HepG2 (cell line): ENCODE measurements at regions not wholly inside any gene's neighbourhood (a gene's known extent, or its start where the extent isn't known, plus 50 kb on each side); places are given as distances from the start of the nearest gene placed in this dataset.

Source experiments
- ATAC-seq: fragments of 200-7000 bp; cut with Tn5 transposase; 3 replicates; pipeline ENCODE4 v1.9.1; 2020; ENCODE audit warnings: mild to moderate bottlenecking, moderate library complexity
- BruUV-seq: library from RNA; stranded (reverse); fragments of 400-500 nt; replicated peaks from 2 replicates; lab custom pipeline; 2021; lab: Mats Ljungman, UMichigan
- CTCF ChIA-PET: fragments of 300-600 bp; formaldehyde crosslinking; extraction: SDS; loops from one replicate; lab custom pipeline; 2021; ENCODE audit warnings: low total read pairs, inconsistent platforms, low intra/inter-chr PET ratio; lab: Yijun Ruan, JAX
- POLR2A ChIA-PET: fragments of 350-600 bp; sonication (Branson Sonifier 250); formaldehyde crosslinking; loops from one replicate; lab custom pipeline; 2020; ENCODE audit warnings: antibody characterized with exemption, inconsistent platforms; lab: Yijun Ruan, JAX
- DNase-seq: peaks from one replicate; pipeline ENCODE4 v3.0.0-alpha.2; 2015; ENCODE audit warnings: low spot score
- FAIRE-seq: peaks from 3 replicates; lab custom pipeline; 2011; peaks lifted over from hg19 to GRCh38; lab: Jason Lieb, UNC
- H2AFZ ChIP-seq: one replicate; pipeline ENCODE4 v1.6.1; 2011; ENCODE audit warnings: low read length, inconsistent platforms
- H3K27ac ChIP-seq: fragments of 300-600 bp; 3 replicates; pipeline ENCODE4 v1.8.0; 2011; ENCODE audit warnings: mixed run types, mild to moderate bottlenecking, mixed read lengths, low read length, inconsistent platforms; ENCODE audit not compliant: insufficient read depth; ENCODE audit errors: extremely low read length
- H3K27me3 ChIP-seq, 2 experiments: fragments of 200-600 bp in 1 of 2; 2 replicates in 1 of 2; 3 replicates in 1 of 2; pipeline versions ENCODE4 v1.6.0 to v1.8.0; 2011; ENCODE audit warnings: low read length in 2 of 2, mild to moderate bottlenecking in 2 of 2, moderate library complexity in 2 of 2, inconsistent platforms in 1 of 2; ENCODE audit not compliant: insufficient read depth in 2 of 2, control insufficient read depth in 1 of 2
- H3K36me3 ChIP-seq, 2 experiments: fragments of 200-600 bp in 1 of 2; replicated peaks in 1 of 2; 2 replicates in 1 of 2; 3 replicates in 1 of 2; pipeline versions ENCODE4 v1.5.1 to v1.8.0; 2011; ENCODE audit warnings: low read length in 2 of 2, inconsistent platforms in 1 of 2; ENCODE audit not compliant: insufficient read depth in 2 of 2, control insufficient read depth in 1 of 2
- H3K4me1 ChIP-seq: 2 replicates; pipeline ENCODE4 v1.5.1; 2012; ENCODE audit warnings: low read length, inconsistent platforms; ENCODE audit not compliant: insufficient read depth
- H3K4me2 ChIP-seq: 2 replicates; pipeline ENCODE4 v1.6.0; 2011; ENCODE audit warnings: low read depth, low read length, inconsistent platforms
- H3K4me3 ChIP-seq, 3 experiments: fragments of 200-600 bp in 1 of 3; sonication (generic), shearing (Covaris generic) in 1 of 3; replicated peaks in 1 of 3; 2 replicates each; pipeline ENCODE4 v1.5.1; 2011 to 2016; ENCODE audit warnings: low read length in 3 of 3, inconsistent platforms in 2 of 3, low read depth in 2 of 3, mild to moderate bottlenecking in 2 of 3, control low read depth in 1 of 3, mixed read lengths in 1 of 3; ENCODE audit not compliant: insufficient read depth in 1 of 3
- H3K79me2 ChIP-seq: one replicate; pipeline ENCODE4 v1.6.1; 2011; ENCODE audit warnings: low read length, inconsistent platforms; ENCODE audit not compliant: insufficient read depth
- H3K9ac ChIP-seq: 2 replicates; pipeline ENCODE4 v1.6.0; 2011; ENCODE audit warnings: mild to moderate bottlenecking, low read depth, low read length, inconsistent platforms; ENCODE audit not compliant: insufficient read depth
- H3K9me3 ChIP-seq: 2 replicates; pipeline ENCODE4 v1.5.1; 2012; ENCODE audit warnings: mild to moderate bottlenecking, low read length
- H4K20me1 ChIP-seq: 2 replicates; pipeline ENCODE4 v1.6.0; 2011; ENCODE audit warnings: inconsistent platforms, mild to moderate bottlenecking, low read length, moderate library complexity; ENCODE audit not compliant: insufficient read depth
- ATF7 ChIP-seq, 2 experiments: fragments of 450-650 bp in 1 of 2; sonication (generic) in 1 of 2; formaldehyde crosslinking in 1 of 2; IDR thresholded peaks; 2 replicates each; pipeline versions ENCODE4 v1.4.0 to v1.6.1; 2016 to 2020; ENCODE audit warnings: antibody characterized with exemption in 1 of 2, mild to moderate bottlenecking in 1 of 2, missing genetic modification reagents in 1 of 2
- ATM ChIP-seq: fragments of 450-650 bp; IDR thresholded peaks from 2 replicates; pipeline ENCODE4 v1.7.1; 2017; ENCODE audit warnings: mild to moderate bottlenecking, borderline replicate concordance
- CENPBD1 ChIP-seq: sonication (generic); formaldehyde crosslinking; IDR thresholded peaks from 2 replicates; pipeline ENCODE4 v1.8.0; 2022; ENCODE audit warnings: missing genetic modification reagents, low read depth, mild to moderate bottlenecking, borderline replicate concordance
- CREB1 ChIP-seq, 2 experiments: fragments of 450-650 bp in 1 of 2; IDR thresholded peaks; 2 replicates each; pipeline ENCODE4 v1.6.1; 2016 to 2017; ENCODE audit warnings: control low read depth in 1 of 2, mild to moderate bottlenecking in 1 of 2, missing compliant biosample characterization in 1 of 2, missing genetic modification characterization in 1 of 2
- EHMT2 ChIP-seq: fragments of 200-600 bp; sonication (generic); IDR thresholded peaks from 2 replicates; pipeline ENCODE4 v1.7.0; 2017; ENCODE audit warnings: antibody characterized with exemption, low read depth, low read length, borderline replicate concordance
- JDP2 ChIP-seq: sonication (generic); formaldehyde crosslinking; IDR thresholded peaks from 2 replicates; pipeline ENCODE4 v1.8.1; 2022; ENCODE audit warnings: missing genetic modification reagents, borderline replicate concordance
- RERE ChIP-seq: IDR thresholded peaks from 2 replicates; pipeline ENCODE4 v1.6.1; 2016; ENCODE audit warnings: low read depth, missing genetic modification reagents, missing compliant biosample characterization
- RNF2 ChIP-seq: fragments of 450-650 bp; conservative IDR thresholded peaks from 2 replicates; pipeline ENCODE4 v1.6.1; 2016; ENCODE audit warnings: low read depth
- ZBTB21 ChIP-seq: sonication (generic); formaldehyde crosslinking; IDR thresholded peaks from 2 replicates; pipeline ENCODE4 v1.4.0; 2020; ENCODE audit warnings: missing genetic modification reagents
- ZBTB7A ChIP-seq: sonication (generic); formaldehyde crosslinking; IDR thresholded peaks from 2 replicates; pipeline ENCODE4 v1.8.0; 2022; ENCODE audit warnings: mild to moderate bottlenecking, missing genetic modification reagents
- ZNF589 ChIP-seq: sonication (generic); formaldehyde crosslinking; conservative IDR thresholded peaks from 2 replicates; pipeline ENCODE4 v1.8.0; 2022; ENCODE audit warnings: mild to moderate bottlenecking, moderate library complexity, missing genetic modification reagents
- ZSCAN22 ChIP-seq: sonication (generic); formaldehyde crosslinking; IDR thresholded peaks from 2 replicates; pipeline ENCODE4 v1.4.0; 2020; ENCODE audit warnings: mild to moderate bottlenecking, missing genetic modification reagents
- WGBS: methylation state at CpG from one replicate; pipeline ENCODE4 v1.1.6; 2017; ENCODE audit warnings: low lambda C conversion rate; 5-methylcytosine and 5-hydroxymethylcytosine counted together
- in situ Hi-C: cut with HindIII; loops from 2 replicates; pipeline ENCODE4 v1.10.0; 2017; ENCODE audit warnings: low pct_unique_long_range_greater_than_20kb; ENCODE audit not compliant: extremely low pct_ligation_motif_present
- intact Hi-C: fragments of 100-400 bp; cut with micrococcal nuclease; formaldehyde crosslinking; loops from one replicate; pipeline ENCODE4 v1.10.0; 2022; ENCODE audit not compliant: unreplicated experiment

- intact Hi-C loops, result no loop called here
Observed at GRCh38 chr2:121943285-121943684, 187.8 kb downstream of the TSN start.

GRCh38 chr2:121944072-121944831 lies 188.8 kb downstream of the TSN start:
- POLR2A ChIA-PET, result no interaction called here

More at GRCh38 chr2:121943285-121943684, 187.8 kb downstream of the TSN start:
- FAIRE-seq (no peak), DNase-seq (no peak), ATAC-seq (no peak)
- BruUV-seq, result no TSS peak
- H3K4me3 ChIP-seq, result no peak overlapping the region
- H3K27ac ChIP-seq, result no peak overlapping the region
- TF ChIP-seq CREB1 (IDR thresholded peaks at IDR 0.05) (0 out of 2 replicates have a peak, but pooled peaks have one; percentile 35), CREB1 (CRISPR knock-in tag; IDR thresholded peaks at IDR 0.05) (no peak), RNF2 (no peak), ATF7 (IDR thresholded peaks at IDR 0.05) (peak; percentile 59), ATF7 (CRISPR knock-in tag; IDR thresholded peaks at IDR 0.05) (no peak)
- H2AFZ ChIP-seq, result no peak overlapping the region
- 10% methylated on average over 1 of the region's 1 CpG for WGBS
- no peaks in the 10 kb centered on the region for H3K9me3 ChIP-seq
- no peak overlapping the region for H3K4me2 ChIP-seq
- H3K27me3 ChIP-seq, result peaks cover 2 to 7% of the 10 kb centered on the region in 2 experiments; a peak in 3 of 5 replicates
- H3K79me2 ChIP-seq, result no peaks in the 10 kb centered on the region
- no peaks in the 10 kb centered on the region for H4K20me1 ChIP-seq
- no peaks in the 10 kb centered on the region for H3K36me3 ChIP-seq
- no peak overlapping the region for H3K9ac ChIP-seq
- CTCF ChIA-PET, result no interaction called here
- no peaks in the 10 kb centered on the region for H3K4me1 ChIP-seq
- POLR2A ChIA-PET, result no interaction called here
- in situ Hi-C loops, result no loop called here

More at GRCh38 chr2:121944072-121944831, 188.8 kb downstream of the TSN start:
- Histone ChIP-seq H3K36me3 (no peaks in the 10 kb centered on the region), H3K4me3 (no peak overlapping the region), H2AFZ (no peak overlapping the region), H3K27ac (no peak overlapping the region), H3K27me3 (peaks cover 2 to 11% of the 10 kb centered on the region in 2 experiments; a peak in 3 of 5 replicates), H3K9me3 (no peaks in the 10 kb centered on the region), H3K9ac (no peak overlapping the region), H3K4me1 (no peaks in the 10 kb centered on the region), H3K79me2 (no peaks in the 10 kb centered on the region), H3K4me2 (no peak overlapping the region), H4K20me1 (no peaks in the 10 kb centered on the region)
- intact Hi-C loops (no loop called here), in situ Hi-C loops (no loop called here)
- CTCF ChIA-PET, result no interaction called here
- WGBS, result 56% methylated on average over 7 of the region's 7 CpGs
- no peak for DNase-seq
- no peak for ATAC-seq
- FAIRE-seq, result no peak
- BruUV-seq, result no TSS peak
- TF ChIP-seq EHMT2 (no peak), ZSCAN22 (no peak), ATM (no peak), ZNF589 (CRISPR knock-in tag) (no peak), RERE (CRISPR knock-in tag) (no peak), JDP2 (CRISPR knock-in tag) (no peak), ZBTB21 (CRISPR knock-in tag) (no peak), CENPBD1 (CRISPR knock-in tag) (no peak), ZBTB7A (no peak)
